ENCODE measurements at regions not wholly inside any gene's neighbourhood (a gene's known extent, or its start where the extent isn't known, plus 50 kb on each side); places are given as distances from the start of the nearest gene placed in this dataset.
"Not testable (repeated sequence)": the region's sequence is repeated elsewhere in the genome, so short reads cannot be mapped to it uniquely, and the experiment has no call there.

DNA sequence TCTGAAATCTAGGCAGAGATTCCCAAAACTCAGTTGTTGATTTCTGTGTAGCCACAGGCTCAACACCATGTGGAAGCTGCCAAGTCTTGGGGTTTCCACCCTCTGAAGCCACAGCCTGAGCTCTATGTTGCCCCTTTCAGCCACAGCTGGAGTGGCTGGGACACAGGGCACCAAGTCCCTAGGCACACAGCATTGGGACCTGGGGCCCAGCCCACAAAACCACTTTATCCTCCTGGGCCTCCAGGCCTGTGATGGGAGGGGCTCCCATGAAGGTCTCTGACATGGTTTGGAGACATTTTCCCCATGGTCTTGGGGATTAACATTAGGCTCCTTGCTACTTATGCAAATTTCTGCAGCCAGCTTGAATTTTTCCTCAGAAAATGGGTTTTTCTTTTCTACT, 186.0 kb upstream of the SPOPL start:
- not testable (repeated sequence) for DNase-seq (ENCODE audit: low spot score)

GRCh38 chr2:138319616-138320015, 182.0 kb upstream of the SPOPL start:
- no peak for DNase-seq (ENCODE audit: low spot score)

DNA sequence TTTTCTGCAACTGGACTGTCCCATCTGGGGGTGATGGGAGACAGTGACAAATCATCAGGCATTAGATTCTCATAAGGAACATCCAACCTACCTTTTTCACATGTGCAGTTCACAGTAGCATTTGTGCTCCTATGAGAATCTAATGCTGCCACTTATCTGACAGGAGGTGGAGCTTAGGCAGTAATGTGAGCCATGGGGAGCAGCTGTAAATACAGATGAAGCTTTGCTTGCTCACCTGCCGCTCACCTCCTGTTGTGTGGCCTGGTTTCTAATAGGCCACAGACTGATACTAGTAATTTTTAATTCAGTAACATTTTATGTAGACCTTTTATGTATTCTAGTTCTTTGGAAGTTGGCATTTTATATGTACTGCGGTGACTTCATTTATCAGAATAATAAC, 180.1 kb upstream of the SPOPL start:
- DNase-seq (ENCODE audit: low spot score), result no peak

- no peak for DNase-seq (ENCODE audit: low spot score)
Measured at GRCh38 chr2:138323382-138324067, 178.0 kb upstream of the SPOPL start.

- DNase-seq (ENCODE audit: low spot score), result no peak
Measured at GRCh38 chr2:138324068-138324771, 177.3 kb upstream of the SPOPL start.

DNA sequence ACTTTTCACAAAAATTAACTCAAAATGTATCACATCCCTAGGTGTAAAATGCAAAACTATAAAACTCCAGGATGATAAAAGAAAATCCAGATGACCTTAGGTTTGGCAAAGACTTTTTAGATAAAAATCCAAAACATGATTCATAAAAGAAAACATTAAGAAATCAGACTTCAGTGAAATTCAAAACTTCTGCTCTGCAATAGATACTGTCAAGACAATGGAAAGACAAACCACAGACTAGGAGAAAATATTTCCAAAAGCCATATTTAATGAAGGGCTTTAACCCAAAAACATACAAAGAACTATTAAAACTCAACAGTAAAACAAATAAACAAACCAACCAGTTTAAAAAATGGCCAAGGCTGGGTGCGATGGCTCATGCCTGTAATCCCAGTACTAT, 173.6 kb upstream of the SPOPL start:
- no peak for DNase-seq (ENCODE audit: low spot score)

GRCh38 chr2:138329162-138329561, 172.4 kb upstream of the SPOPL start:
- DNase-seq (ENCODE audit: low spot score), result no peak

DNA sequence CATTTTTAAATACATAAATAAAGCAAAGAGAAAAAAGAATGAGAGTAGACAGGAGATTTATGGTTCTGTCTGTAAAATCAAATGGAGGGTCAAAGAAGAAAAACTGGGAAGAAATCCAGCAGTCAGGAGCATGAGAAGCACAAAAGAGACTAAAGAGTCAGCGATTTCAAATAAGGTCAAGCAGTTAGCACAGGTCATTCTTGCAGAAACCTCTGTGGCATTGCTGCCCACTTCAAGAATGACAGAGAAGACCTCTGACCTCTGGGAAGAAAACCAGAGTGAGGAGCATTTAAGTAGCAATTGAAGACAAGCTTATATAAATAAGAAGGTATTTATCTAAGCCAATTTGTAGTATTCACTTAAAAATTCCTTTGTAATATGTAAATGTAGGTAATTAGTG, 172.0 kb upstream of the SPOPL start:
- no peak for DNase-seq (ENCODE audit: low spot score)

DNA sequence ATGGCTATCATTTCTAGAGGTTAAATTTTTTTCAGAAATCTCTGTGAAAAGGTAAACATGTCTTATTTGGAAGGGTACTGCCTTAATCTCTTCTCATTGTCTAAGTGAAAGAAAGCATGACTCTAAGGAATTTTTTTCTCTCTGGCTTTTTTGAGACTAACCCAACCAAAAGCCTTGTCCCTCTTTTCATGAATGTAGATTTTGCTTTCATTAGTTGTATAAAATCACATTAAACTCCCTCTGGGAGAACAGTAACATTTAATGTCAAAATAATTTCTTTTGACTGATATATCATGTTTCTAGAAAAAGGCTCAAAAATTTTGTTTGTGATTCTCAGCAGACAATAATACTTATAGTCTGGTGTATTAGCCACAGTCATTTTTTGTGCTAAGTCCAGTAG, 168.4 kb upstream of the SPOPL start:
- DNase-seq (ENCODE audit: low spot score), result no peak

- DNase-seq (ENCODE audit: low spot score), result no peak
Measured at GRCh38 chr2:138333677-138334076, 167.9 kb upstream of the SPOPL start.

DNA sequence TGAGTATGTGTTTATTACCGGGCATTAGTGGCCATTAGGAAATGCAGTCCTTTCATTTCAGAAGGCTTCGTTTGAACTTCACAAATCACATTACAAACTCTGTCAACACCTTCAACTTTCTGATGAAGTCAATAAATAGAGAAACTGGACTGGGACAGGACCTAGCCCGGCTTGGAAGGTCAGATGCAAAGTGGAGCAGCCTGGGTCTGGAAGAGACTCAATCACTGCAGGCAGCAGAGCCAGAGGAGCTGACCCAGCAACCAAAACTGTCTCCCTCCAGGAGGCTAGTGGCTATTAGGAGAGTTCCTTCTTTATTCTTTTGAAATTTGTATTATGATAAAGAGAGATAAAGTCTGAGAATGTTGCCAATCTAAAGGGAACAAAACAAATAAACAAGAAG, 167.2 kb upstream of the SPOPL start:
- DNase-seq (ENCODE audit: low spot score), result no peak

GRCh38 chr2:138335036-138335435, 166.5 kb upstream of the SPOPL start:
- no peak for DNase-seq (ENCODE audit: low spot score)

DNA sequence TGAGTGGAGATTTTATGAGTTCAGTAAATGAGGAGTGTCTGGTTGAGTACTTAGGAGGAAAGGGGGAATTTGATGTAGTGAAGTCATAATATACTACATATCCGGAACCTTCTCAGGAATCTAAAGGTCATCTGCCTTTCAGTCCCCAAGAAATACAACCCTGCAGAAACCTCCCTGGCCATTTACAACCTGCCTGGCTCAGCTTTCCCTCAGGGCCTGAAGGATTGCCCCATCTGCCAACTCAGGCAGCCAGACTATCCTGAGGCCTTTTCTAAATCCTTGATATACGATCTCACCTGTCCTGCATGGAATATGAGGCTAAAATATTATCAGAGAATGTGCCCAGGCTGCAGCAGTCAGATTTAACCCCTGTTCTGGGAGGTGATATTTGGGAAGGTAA, 165.4 kb upstream of the SPOPL start:
- no peak for DNase-seq (ENCODE audit: low spot score)

DNA sequence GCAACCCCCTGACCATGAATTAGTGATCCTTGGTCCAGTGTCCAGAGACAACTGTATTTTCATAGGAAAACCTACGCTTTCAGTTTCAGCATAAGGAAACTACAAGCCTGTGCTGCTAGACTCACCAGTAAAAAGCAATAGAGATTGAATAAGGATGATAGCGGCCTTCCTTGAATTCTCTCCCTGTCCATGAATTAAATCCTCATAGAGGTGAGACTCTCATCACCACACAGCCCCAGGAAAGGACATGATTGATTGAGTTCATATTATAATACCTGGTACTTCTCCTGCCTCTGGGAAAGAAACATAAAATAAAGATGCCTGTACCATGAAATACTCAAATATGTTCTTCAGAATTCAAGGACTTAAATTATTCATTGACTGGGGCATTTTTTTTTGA, 146.3 kb upstream of the SPOPL start:
- no peak for DNase-seq (ENCODE audit: low spot score)

GRCh38 chr2:138356178-138356577, 145.4 kb upstream of the SPOPL start:
- no peak for DNase-seq (ENCODE audit: low spot score)

DNA sequence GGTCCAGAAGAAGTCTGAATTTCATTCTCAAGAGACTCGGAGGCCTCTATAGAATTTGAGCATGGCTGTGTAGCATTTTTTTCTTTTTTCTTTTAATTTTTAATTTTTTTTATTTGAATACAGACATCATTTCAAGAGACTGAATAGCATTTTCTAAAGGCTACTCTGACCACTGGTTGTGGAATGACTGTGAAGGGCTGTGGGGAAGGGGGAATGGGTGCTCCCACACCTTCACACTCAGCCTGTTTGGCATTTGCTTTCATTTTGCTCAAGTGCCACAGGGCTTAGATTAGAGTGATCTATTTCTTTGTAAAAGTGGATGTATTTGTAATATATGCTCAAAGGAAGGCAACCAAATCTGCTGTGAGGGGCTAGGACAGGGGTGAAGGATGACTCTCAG, 142.0 kb upstream of the SPOPL start:
- DNase-seq (ENCODE audit: low spot score), result no peak

DNA sequence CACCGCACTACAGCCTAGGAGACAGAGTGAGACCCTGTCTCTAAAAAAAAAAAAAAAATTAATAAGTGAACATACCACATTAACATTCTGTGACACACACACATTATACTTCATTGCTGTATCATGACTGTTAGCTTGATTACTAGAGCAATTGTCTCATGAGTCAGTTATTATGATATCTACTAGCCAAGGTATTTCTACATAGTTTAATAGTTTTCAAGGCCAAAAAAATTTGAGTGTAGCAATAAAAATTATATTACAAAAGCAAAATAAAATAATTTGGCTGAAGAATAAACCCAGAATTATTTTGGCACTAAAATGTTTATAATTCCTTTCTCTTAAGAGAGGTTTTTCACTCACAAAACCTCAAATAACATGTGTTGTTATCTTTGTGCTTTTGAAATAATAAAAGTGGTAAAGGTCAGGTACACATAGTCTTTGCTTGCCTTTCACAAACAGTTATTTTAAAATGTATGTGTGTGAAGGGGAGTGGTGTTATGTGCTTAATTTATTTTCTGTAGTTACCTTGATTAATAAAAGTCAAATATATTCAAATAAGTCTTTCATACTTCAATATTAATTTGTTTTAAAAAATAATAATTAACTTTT, 136.9 kb upstream of the SPOPL start:
- no peak for DNase-seq (ENCODE audit: low spot score)

DNA sequence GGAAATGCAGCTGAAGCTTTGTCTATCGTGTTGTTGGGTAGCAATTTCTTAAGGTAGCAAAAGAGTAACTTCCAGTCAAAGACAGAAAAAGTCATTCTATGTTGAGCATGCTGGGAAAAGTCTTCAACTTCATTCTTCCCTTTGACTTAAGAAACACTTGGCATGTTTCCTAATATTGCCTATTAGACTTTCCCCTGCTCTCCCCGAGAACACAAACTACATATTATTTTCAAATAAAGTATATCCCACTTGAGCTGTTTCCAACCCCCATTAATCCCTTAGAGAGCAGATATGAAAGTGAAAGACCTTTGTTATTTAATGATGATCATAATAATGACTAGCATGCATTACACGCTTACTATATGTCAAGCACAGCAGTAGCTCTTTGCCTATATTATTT, 136.0 kb upstream of the SPOPL start:
- no peak for DNase-seq (ENCODE audit: low spot score)

DNA sequence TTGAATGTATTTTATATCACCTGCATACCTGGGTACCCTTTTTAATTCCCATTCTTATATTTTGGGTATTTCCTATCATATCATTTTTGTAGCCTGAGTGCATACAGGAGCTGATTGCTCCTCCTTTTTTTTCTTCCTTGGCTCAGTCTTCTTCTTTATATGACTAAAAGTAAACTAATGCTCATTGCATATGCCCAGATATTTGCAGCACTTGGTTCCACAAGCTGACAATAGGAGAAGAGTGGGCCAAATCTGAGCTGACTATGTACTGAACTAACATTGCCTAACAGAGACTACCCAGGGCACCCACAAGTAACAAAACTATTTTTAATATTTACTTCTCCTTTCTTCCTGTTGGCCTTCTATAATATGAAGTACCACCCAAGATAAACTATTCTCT, 131.7 kb upstream of the SPOPL start:
- DNase-seq (ENCODE audit: low spot score), result no peak

GRCh38 chr2:138373993-138374408, 127.6 kb upstream of the SPOPL start:
- peak; percentile 3 for DNase-seq (ENCODE audit: low spot score)

GRCh38 chr2:138381373-138381772, 120.2 kb upstream of the SPOPL start:
- no peak for DNase-seq (ENCODE audit: low spot score)

DNA sequence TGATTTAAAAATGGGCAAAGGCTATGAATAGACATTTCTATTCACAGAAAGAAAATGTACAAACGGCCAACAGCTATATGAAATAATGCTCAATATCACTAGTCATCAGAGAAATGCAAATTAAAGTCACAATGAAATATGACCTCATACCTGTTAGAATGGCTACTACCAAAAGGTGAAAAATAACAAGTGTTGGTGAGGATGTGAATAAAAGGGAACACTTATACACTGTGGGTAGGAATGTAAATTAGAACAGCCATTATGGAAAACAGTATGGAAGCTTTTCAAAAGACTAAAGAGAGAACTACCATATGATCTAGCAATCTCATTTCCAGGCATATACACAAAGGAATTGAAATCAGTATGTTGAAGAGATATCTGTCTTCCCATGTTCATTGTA, 118.9 kb upstream of the SPOPL start:
- DNase-seq (ENCODE audit: low spot score), result no peak

DNA sequence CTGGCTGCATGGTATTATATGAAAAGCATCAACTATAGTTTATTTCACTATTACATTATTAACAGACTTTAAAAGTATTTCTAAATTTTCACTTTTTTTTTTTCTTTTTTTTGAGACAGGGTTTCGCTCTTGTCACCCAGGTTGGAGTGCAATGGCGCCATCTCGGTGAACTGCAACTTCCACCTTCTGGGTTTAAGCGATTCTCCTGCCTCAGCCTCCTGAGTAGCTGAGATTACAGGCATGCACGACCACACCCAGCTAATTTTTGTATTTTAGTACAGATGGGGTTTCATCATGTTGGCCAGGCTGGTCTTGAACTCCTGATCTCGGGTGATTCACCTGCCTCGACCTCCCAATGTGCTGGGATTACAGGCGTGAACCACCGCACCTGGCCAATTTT, 115.4 kb upstream of the SPOPL start:
- not testable (repeated sequence) for DNase-seq (ENCODE audit: low spot score)

DNA sequence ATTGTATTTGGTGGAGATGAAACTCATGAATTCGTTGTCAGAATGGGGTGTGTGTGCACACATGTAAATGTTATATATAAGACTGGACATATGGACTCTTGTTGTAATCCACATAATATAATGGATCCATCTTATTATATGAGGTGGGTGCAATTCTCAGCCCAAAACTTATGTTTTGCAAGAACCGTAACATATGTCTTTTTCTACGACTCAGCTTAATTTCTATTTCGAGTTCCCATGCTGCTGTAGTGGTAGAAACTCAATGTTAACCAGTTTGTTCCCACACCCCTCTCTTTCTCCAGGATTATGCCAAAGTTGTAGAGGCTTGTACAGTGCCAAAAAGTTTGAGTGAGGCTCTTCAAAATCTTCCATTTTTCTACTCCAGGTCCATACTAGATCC, 112.5 kb upstream of the SPOPL start:
- DNase-seq (ENCODE audit: low spot score), result no peak

All from putamen (tissue), 1 donor.